Keratinocyte (primary cell): ENCODE measurements at regions not wholly inside any gene's neighbourhood (a gene's known extent, or its start where the extent isn't known, plus 50 kb on each side); places are given as distances from the start of the nearest gene placed in this dataset.

ENCODE experiments used
- DNase-seq: peaks from one replicate; pipeline ENCODE4 v3.0.0-alpha.2; 2011; ENCODE audit warnings: low read depth, missing footprints, low spot score
- FAIRE-seq: peaks from 2 replicates; lab custom pipeline; 2011; peaks lifted over from hg19 to GRCh38; lab: Jason Lieb, UNC
- H2AFZ ChIP-seq: 2 replicates; pipeline ENCODE4 v1.6.0; 2012; ENCODE audit warnings: low read length, control low read depth, inconsistent platforms; ENCODE audit not compliant: control insufficient read depth
- H3K27ac ChIP-seq: 2 replicates; pipeline ENCODE4 v1.5.1; 2011; ENCODE audit warnings: low read length; ENCODE audit not compliant: control insufficient read depth, insufficient read depth
- H3K27me3 ChIP-seq: 3 replicates; pipeline ENCODE4 v1.6.0; 2011; ENCODE audit warnings: low read length; ENCODE audit not compliant: control insufficient read depth, insufficient read depth; ENCODE audit errors: extremely low read depth
- H3K36me3 ChIP-seq, 2 experiments: 2 replicates in 1 of 2; 3 replicates in 1 of 2; pipeline ENCODE4 v1.5.1; 2011; ENCODE audit warnings: low read length in 2 of 2, mild to moderate bottlenecking in 1 of 2; ENCODE audit not compliant: control insufficient read depth in 2 of 2, insufficient read depth in 2 of 2; ENCODE audit errors: extremely low read depth in 1 of 2
- H3K4me1 ChIP-seq: 3 replicates; pipeline ENCODE4 v1.5.1; 2011; ENCODE audit warnings: low read length; ENCODE audit not compliant: control insufficient read depth, insufficient read depth; ENCODE audit errors: extremely low read depth
- H3K4me2 ChIP-seq: 3 replicates; pipeline ENCODE4 v1.6.0; 2011; ENCODE audit warnings: low read depth, low read length; ENCODE audit not compliant: control insufficient read depth, insufficient read depth; ENCODE audit errors: extremely low read depth
- H3K4me3 ChIP-seq, 3 experiments: fragments of 200-600 bp in 1 of 3; sonication (generic) in 1 of 3; 2 replicates in 2 of 3; 3 replicates in 1 of 3; pipeline ENCODE4 v1.5.1; 2011 to 2016; ENCODE audit warnings: low read length in 3 of 3, mild to moderate bottlenecking in 3 of 3, control low read depth in 2 of 3, inconsistent platforms in 1 of 3, low read depth in 1 of 3, mixed read lengths in 1 of 3, mixed run types in 1 of 3, moderate library complexity in 1 of 3; ENCODE audit not compliant: control insufficient read depth in 2 of 3, insufficient read depth in 2 of 3; ENCODE audit errors: extremely low read depth in 1 of 3
- H3K79me2 ChIP-seq: 2 replicates; pipeline ENCODE4 v1.6.0; 2012; ENCODE audit warnings: low read length; ENCODE audit not compliant: control insufficient read depth, insufficient read depth
- H3K9ac ChIP-seq: 3 replicates; pipeline ENCODE4 v1.6.0; 2011; ENCODE audit warnings: low read length; ENCODE audit not compliant: control insufficient read depth, insufficient read depth; ENCODE audit errors: extremely low read depth
- H3K9me1 ChIP-seq: 3 replicates; pipeline ENCODE4 v1.6.0; 2011; ENCODE audit warnings: low read length; ENCODE audit not compliant: control insufficient read depth, insufficient read depth; ENCODE audit errors: extremely low read depth
- H3K9me3 ChIP-seq: 2 replicates; pipeline ENCODE4 v1.5.1; 2012; ENCODE audit warnings: low read depth, low read length; ENCODE audit not compliant: control insufficient read depth
- H4K20me1 ChIP-seq: 3 replicates; pipeline ENCODE4 v1.6.0; 2011; ENCODE audit warnings: low read length; ENCODE audit not compliant: control insufficient read depth, insufficient read depth; ENCODE audit errors: extremely low read depth
- CTCF ChIP-seq, 3 experiments: IDR thresholded peaks in 1 of 3; conservative IDR thresholded peaks in 1 of 3; optimal IDR thresholded peaks in 1 of 3; 2 replicates in 2 of 3; 3 replicates in 1 of 3; pipeline versions ENCODE3 to v1.5.1; 2011; ENCODE audit warnings: low read length in 3 of 3, mild to moderate bottlenecking in 3 of 3, moderate library complexity in 2 of 3, control low read depth in 1 of 3, inconsistent platforms in 1 of 3; ENCODE audit not compliant: insufficient read depth in 2 of 3; ENCODE audit errors: extremely low read depth in 1 of 3
- EZH2 ChIP-seq: IDR thresholded peaks from one replicate; pipeline ENCODE4 v1.6.1; 2012; ENCODE audit warnings: inconsistent platforms, mild to moderate bottlenecking, low read length, moderate library complexity
- dilution Hi-C: fragments of 300-500 bp; cut with MboI; formaldehyde crosslinking; loops from one replicate; pipeline ENCODE4 v1.7.0; 2020; ENCODE audit warnings: low sequenced_read_pairs; ENCODE audit not compliant: extremely low pct_ligation_motif_present

GRCh38 chr7:27359181-27360125, 116.9 kb downstream of the EVX1 start:
- TF ChIP-seq EZH2 (no peak), CTCF (optimal IDR thresholded peaks at IDR 0.05 in 1 of 3, IDR thresholded peaks at IDR 0.05 in 1 of 3, conservative IDR thresholded peaks at IDR 0.05 in 1 of 3; ENCODE audit: extremely low read depth in 1 of 3, insufficient read depth in 2 of 3, low read length in 3 of 3) (no peak)
- H3K27ac ChIP-seq, result no peak overlapping the region
- DNase-seq (no peak), FAIRE-seq (no peak)
- H4K20me1 ChIP-seq, result no peaks in the 10 kb centered on the region
- no peaks in the 10 kb centered on the region for H3K4me1 ChIP-seq
- peaks cover 16% of the 10 kb centered on the region for H3K27me3 ChIP-seq
- H3K9me1 ChIP-seq, result no peaks in the 10 kb centered on the region
- no peak overlapping the region for H2AFZ ChIP-seq
- no peaks in the 10 kb centered on the region for H3K79me2 ChIP-seq
- H3K4me2 ChIP-seq, result no peak overlapping the region
- H3K9ac ChIP-seq, result no peak overlapping the region
- dilution Hi-C loops, result no loop called here
- H3K9me3 ChIP-seq, result no peaks in the 10 kb centered on the region
- no peaks in the 10 kb centered on the region for H3K36me3 ChIP-seq
- no peak overlapping the region for H3K4me3 ChIP-seq

GRCh38 chr7:27361522-27361921, 118.9 kb downstream of the EVX1 start:
- no peak for FAIRE-seq
- H3K9me3 ChIP-seq, result no peaks in the 10 kb centered on the region
- H3K36me3 ChIP-seq, result no peaks in the 10 kb centered on the region
- peaks cover 16% of the 10 kb centered on the region for H3K27me3 ChIP-seq
- no peaks in the 10 kb centered on the region for H3K79me2 ChIP-seq
- no peak overlapping the region for H3K4me3 ChIP-seq
- TF ChIP-seq EZH2, result no peak
- TF ChIP-seq CTCF (optimal IDR thresholded peaks at IDR 0.05 in 1 of 3, IDR thresholded peaks at IDR 0.05 in 1 of 3, conservative IDR thresholded peaks at IDR 0.05 in 1 of 3; ENCODE audit: extremely low read depth in 1 of 3, insufficient read depth in 2 of 3, low read length in 3 of 3), result no peak
- no peak overlapping the region for H3K4me2 ChIP-seq
- H2AFZ ChIP-seq, result no peak overlapping the region
- dilution Hi-C loops, result no loop called here
- H3K9ac ChIP-seq, result no peak overlapping the region
- no peak overlapping the region for H3K27ac ChIP-seq
- H4K20me1 ChIP-seq, result no peaks in the 10 kb centered on the region
- H3K4me1 ChIP-seq, result no peaks in the 10 kb centered on the region
- DNase-seq, result no peak
- H3K9me1 ChIP-seq, result no peaks in the 10 kb centered on the region
